Hematopoietic multipotent progenitor cell treated with erythropoietin and hydrocortisone succinate and interleukin-3 and kit ligand, for 15 days (in vitro differentiated cells): ENCODE measurements at regions not wholly inside any gene's neighbourhood (a gene's known extent, or its start where the extent isn't known, plus 50 kb on each side); places are given as distances from the start of the nearest gene placed in this dataset.

Source experiments
- DNase-seq: peaks from one replicate; pipeline ENCODE4 v3.0.0-alpha.2; 2015; ENCODE audit warnings: low spot score

- no peak for DNase-seq
Observed at GRCh38 chr20:48275286-48276020, 490.2 kb upstream of the SULF2 start.

- DNase-seq, result no peak
Observed at GRCh38 chr20:48273843-48274242, 488.6 kb upstream of the SULF2 start.

- no peak for DNase-seq
Observed at GRCh38 chr20:48270885-48271284, 485.6 kb upstream of the SULF2 start.

- DNase-seq, result no peak
Observed at GRCh38 chr20:48267860-48268633, 482.8 kb upstream of the SULF2 start.

- no peak for DNase-seq
Observed at GRCh38 chr20:48266571-48266970, 481.3 kb upstream of the SULF2 start.

GRCh38 chr20:48265791-48266190 lies 480.5 kb upstream of the SULF2 start:
- no peak for DNase-seq

- DNase-seq, result no peak
Observed at GRCh38 chr20:48262955-48263354, 477.7 kb upstream of the SULF2 start.

GRCh38 chr20:48262466-48262865 lies 477.2 kb upstream of the SULF2 start:
- no peak for DNase-seq

- DNase-seq, result no peak
Observed at GRCh38 chr20:48261398-48261910, 476.2 kb upstream of the SULF2 start.

GRCh38 chr20:48260129-48260756 lies 475.0 kb upstream of the SULF2 start:
- DNase-seq, result no peak

GRCh38 chr20:48259456-48259855 lies 474.2 kb upstream of the SULF2 start:
- no peak for DNase-seq

GRCh38 chr20:48257833-48258232 lies 472.6 kb upstream of the SULF2 start:
- DNase-seq, result no peak

- no peak for DNase-seq
Observed at GRCh38 chr20:48247961-48248360, 462.7 kb upstream of the SULF2 start.

GRCh38 chr20:48246061-48246790 lies 460.9 kb upstream of the SULF2 start:
- no peak for DNase-seq

- DNase-seq, result no peak
Observed at GRCh38 chr20:48242623-48243022, 457.3 kb upstream of the SULF2 start.

GRCh38 chr20:48241482-48241881 lies 456.2 kb upstream of the SULF2 start:
- no peak for DNase-seq

GRCh38 chr20:48238781-48239180 lies 453.5 kb upstream of the SULF2 start:
- DNase-seq, result no peak

GRCh38 chr20:48238326-48238725 lies 453.0 kb upstream of the SULF2 start:
- no peak for DNase-seq

GRCh38 chr20:48236000-48236970 lies 451.0 kb upstream of the SULF2 start:
- no peak for DNase-seq

GRCh38 chr20:48234951-48235350 lies 449.7 kb upstream of the SULF2 start:
- DNase-seq, result no peak
